ENCODE measurements at regions not wholly inside any gene's neighbourhood (a gene's known extent, or its start where the extent isn't known, plus 50 kb on each side); places are given as distances from the start of the nearest gene placed in this dataset.
"Not testable (repeated sequence)": the region's sequence is repeated elsewhere in the genome, so short reads cannot be mapped to it uniquely, and the experiment has no call there.

DNA sequence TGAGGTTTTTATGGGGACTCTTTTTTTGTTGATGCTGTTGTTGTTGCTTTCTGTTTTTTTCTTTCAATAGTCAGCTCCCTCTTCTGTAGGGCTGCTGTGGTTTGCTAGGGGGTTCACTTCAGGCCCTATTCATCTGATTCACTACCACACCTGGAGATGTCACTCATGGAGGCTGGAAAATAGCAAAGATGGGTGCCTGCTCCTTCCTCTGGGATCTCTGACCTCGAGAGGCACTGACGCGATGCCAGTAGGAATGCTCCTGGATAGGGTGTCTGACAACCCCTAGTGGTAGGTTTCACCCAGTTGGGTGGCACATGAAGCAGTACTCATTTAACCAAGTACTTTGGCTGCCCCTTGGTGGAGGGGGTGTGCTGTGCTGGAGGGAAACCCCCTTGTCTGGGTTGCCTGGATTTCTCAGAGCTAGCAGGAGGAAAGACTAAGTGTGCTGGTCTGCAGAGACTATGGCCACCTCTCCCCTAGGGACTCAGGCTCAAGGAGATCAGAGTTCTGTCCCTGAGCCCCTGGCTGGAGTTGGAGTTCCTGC, 745.5 kb downstream of the TMTC2 start:
- no peak for FAIRE-seq

DNA sequence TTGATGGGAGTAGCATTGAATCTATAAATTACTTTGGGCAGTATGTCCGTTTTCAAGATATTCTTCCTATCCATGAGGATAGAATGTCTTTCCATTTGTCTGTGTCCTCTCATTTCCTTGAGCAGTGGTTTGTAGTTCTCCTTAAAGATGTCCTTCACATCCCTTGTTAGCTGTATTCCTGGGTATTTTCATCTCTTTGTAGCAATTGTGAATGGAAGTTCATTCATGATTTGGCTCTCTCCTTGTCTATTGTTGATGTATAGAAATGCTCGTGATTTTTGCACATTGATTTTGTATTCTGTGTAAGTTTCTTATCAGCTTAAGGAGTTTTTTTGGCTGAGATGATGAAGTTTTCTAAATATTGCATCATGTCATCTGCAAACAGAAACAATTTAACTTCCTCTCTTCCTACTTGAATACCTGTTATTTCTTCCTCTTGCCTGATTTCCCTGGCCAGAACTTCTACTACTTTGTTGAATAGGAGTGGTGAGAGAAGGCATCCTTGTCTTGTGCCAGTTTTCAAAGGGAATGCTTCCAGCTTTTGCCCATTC, 741.0 kb downstream of the TMTC2 start:
- not testable (repeated sequence) for FAIRE-seq

DNA sequence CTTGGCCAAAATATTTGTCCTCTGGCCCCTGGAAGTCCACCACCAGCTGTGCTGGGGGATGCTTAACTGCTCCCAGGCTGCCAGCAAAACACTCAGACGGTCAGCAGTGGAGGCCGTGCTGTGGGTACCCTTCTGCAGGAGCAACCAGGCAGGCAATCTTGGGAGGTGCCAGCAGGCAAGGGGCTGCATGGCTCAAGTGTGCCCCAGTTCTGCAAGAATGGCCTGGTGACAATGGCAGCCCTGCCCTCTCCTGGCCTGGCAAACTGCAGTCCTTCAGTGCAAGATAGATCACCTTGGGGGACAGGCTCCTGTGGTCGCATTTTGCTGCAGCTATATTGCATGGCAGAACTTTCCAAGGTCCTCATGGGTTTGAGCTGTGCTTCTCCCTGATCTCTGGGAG, 728.3 kb downstream of the TMTC2 start:
- no peak for FAIRE-seq

DNA sequence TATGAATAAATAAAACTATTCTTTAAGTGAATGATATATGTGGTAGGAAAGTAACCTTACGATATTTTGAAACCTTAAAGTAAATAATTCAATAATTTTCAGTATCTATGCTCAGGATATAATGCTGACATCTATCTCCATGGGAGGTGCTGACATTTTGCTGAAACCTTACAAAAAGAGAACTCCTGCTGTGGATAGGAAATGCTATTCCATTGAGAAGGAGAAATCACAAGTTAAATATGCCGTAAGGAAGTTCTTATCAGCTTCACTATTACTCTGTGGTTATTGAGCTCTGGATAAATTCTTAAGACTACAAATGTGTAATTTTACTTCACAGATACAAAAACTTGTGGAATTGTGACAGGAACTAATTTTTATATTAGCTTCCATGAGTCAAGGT, 722.1 kb downstream of the TMTC2 start:
- no peak for FAIRE-seq

DNA sequence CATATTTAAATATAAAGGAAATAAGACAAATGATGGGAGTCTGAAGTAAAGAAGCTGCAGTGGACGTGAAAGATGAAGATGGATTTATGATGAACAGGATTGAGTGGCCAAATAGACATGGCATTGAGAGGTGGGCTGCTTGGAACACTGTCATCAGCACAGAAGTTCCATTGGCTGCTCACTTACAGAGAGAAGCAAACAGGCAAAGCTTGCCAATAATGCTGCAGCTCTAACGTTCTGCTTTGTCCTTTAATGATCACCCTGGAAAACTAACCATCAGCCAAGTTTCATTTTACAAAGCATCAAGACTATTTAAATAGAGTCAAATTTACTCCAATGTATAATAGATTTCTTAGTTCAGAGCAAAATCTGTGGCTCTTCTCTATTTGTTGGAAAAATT, 721.4 kb downstream of the TMTC2 start:
- no peak for FAIRE-seq

DNA sequence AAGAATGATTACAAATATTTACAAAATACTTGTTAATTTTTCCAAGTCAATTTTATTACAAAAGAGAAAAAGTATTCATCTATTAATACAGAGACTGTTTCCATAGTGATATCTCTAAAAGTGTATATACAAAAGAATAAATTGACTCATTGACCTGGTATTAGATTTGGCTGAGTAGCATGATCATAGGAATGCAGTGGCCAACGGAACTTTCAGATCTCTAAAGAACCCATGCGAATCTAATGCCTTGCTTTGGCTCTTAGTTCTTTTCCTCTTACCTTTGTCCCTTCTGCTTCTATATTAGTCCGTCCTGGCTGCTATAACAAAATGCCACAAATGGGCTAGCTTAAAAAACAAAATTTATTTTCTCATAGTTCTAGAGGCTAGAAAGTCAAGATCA, 717.8 kb downstream of the TMTC2 start:
- no peak for FAIRE-seq

DNA sequence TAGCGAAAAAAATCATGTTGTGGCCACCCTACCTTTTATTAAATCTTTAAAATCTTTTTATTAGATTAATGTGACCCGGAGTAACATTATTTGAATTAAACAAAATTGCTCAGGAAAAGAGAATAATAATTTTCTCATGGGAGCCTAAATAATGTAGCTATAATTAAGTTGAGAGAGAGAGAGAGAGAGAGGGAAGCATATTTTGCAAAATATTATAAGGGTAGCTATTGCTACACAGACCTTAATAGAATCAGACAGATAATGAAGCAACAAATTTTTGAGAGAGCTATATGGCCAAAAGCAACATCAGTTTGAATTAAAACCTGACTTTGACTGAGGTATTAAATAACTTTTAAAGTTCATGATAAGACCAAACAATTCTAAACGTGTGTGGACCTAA, 703.5 kb downstream of the TMTC2 start:
- no peak for FAIRE-seq

DNA sequence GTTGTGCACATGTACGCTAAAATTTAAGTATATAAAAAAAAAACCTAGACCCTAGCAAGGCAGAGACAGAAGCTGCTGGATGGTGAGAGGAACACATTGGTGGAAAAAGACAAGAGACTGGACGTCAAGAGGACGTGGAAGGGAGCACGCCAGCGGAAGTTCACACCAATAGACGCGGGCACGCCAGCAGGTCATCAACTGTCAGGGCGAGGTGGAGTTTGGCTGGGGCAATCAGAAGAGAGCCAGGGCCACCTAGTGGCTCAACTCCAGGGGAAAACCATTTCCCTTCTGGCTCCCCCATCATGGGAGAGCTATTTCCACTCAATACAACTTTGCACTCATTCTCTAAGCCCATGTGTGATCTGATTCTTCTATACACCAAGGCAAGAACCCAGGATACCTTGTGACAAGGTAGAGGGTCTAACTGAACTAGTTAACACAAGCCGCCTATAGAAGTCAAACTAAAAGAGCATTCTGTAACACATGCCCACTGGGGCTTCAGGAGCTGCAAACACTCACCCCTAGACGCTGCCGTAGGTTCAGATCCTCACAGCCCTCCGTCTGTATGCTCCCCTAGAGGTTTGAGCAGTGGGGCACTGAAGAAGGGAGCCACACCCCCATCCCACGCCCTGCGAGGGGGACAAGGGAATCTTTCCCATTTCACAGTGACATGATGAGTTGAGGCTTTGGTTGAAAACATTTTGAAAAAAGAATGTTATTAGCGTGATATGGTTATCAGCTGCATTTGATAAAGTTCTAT, 702.7 kb downstream of the TMTC2 start:
- FAIRE-seq = no peak

DNA sequence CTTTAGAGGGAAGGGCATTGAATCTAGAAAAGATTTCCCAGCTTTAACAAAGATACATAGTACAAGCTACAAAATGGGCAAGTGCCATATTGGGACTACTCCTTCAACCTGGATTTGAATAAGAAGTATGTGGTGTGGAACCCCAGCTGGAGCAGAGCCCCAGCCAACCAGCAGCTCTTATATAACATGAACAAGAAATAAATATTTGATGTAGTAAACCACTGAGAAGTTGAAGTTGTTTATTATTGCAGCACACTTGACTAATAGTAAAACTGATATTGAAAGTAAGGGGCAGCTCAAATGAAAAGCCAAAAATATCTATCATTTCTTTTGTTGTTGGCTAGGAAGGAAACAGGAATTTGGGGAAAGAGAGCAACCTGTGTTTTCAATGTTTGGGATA, 701.8 kb downstream of the TMTC2 start:
- no peak for FAIRE-seq

DNA sequence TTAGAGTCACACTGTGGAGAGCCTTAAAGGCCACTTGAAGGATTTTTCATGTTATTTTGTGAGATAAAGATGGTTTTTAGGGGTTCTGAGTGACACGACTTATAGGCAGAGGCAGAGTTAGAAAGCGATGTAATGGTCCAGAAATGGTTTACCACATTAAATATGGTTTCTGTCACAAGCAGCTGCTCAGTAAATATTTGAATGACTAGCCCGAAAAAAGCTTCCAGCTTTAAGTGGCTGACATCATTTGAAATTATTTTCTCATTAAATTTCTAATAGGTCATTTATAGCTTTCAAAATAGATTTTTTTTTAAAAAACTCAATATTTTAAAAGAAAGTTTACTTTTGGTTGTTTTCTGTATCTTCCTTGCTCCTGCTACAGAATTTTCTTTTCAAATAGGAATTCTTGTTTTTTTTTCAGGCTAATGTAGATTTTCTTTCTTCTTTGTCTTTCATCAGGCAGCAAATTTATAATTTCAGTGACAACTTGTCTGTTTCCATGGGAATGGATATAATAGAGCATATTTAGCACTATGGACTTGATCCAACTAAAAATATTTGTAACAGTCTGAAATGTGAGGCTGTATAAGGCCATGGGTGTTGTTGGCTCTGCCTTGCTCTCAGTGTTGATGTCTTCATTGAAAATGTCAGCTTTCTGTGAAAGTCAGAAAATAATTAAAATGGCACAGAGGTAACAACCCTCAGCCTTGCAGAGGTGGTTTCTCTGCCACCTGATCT, 700.0 kb downstream of the TMTC2 start:
- FAIRE-seq = no peak

DNA sequence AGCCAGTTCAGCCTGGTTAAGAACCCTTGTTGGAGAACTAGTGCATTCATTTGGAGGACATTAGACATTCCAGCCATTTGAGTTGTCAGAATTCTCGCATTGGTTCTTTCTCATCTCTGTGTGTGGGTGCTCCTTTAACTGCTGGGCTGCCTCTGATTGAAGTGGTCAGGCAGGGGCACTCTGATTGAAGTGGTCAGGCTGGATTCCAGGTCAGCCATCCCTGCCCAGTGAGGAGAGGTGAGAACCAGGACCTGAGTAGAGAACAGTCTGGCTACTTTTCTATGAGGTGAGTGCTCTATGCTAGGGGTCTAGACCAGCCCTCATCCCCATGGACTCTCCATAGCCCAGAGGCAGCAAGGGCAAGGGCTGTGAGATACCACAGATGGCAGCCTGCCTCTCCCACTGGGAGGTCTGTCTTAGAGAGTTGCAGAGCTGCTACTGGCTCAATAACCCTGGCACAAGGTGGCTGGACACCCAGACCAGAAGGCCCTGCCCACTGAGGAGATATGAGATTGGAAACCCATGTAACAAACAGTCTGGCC, 691.6 kb downstream of the TMTC2 start:
- FAIRE-seq = no peak

DNA sequence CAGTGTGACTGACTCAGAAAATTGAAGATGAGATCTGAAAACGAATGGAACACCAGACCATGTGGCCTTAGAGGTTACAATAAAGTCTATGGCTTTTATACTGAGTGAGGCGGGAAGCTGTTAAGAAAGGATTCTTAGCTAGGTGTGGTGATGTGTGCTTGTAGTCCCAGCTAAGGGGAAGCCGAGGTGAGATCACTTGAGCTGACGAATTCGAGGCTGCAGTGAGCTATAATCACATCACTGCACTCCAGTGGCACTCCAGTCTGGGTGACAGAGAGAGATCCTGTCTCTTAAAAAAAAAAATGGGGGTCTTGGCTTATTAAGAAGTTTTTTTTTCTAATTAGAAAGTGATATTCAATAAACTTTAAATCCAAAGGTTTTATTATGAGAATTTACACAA, 678.6 kb downstream of the TMTC2 start:
- no peak for FAIRE-seq

DNA sequence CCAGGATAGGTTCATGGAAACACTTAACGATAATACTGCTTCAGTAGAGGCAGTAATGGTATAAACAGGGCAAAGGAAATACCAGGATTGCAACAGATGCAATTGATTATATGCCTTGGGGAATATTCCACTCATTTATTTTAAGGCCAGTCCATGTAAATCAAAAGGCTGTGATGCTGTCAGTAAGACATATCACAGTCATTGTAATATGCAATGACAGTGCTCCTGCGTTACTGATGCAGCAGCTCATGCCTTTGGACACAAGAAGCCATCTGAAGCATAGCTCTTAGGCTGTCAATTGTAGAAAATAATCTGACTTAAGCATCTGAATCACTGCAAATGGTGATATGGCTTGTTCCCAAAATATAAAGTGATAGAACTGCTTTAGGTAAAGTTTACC, 674.8 kb downstream of the TMTC2 start:
- FAIRE-seq = no peak

DNA sequence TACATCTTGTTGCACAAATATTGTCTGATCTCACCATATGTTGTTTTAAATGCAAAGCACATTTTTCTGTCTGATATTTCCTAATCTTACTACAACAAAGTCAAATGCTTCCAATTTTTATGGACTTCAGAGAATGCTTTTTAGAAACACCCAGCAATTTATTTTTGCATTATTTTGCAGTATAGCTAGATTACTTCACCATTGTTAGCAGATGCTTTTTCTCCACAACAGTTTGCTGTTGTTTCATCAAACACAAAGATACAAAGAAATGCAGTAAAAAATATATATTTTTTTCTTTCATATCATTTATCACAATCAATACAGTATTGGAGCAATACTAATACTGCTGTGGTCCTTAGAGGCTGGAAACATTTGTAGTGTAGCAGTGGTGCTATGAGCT, 674.4 kb downstream of the TMTC2 start:
- no peak for FAIRE-seq

DNA sequence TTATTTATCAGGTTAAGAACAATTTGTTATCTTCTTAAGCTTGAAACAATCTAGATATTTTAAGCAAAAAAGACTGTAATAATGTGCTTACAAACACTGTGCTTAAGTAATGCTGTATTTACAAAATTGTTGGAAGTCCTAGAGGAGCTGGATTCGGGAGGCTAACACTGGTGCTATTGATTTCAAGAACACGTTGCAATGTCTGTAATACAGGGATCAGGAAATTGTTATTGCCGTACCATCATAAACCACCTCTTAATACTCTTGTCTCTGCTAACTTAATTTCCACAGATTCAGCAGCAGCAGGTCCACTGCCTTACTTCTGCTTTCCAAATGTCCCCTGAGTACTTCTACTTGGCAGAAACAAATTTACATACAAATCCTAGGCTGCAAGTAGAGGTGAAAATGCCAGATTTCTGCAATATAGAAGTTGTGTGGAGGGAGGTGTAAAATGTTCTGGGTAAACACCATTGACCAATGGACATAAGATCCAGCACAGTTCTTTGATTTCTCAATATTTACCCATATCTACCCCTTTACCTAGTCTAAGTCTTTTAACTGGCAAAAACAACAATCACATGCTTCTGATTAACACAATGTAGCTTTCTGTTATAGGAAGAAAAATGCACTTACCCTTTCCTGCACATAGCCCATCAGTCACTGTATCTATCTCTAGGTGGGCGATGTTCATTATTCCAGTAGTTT, 663.4 kb downstream of the TMTC2 start:
- FAIRE-seq = no peak

DNA sequence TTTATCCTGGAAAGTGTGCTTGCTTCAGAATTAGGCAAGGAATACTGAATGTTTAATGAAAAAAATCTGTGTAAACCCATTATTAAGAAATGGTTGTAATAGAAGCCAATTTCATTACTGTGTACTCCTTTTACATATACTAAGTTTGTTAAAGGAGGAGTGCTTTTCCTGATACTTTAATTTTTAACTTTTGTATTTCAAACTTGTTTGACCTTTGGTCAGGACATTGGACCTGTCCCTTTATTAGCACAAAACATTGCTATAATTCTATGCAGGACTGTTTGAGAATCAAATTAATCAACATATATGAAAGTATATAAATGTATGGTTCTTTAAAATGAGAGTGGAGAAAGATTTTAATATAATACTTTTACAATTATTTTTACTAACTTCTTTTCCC, 659.6 kb downstream of the TMTC2 start:
- FAIRE-seq = no peak

DNA sequence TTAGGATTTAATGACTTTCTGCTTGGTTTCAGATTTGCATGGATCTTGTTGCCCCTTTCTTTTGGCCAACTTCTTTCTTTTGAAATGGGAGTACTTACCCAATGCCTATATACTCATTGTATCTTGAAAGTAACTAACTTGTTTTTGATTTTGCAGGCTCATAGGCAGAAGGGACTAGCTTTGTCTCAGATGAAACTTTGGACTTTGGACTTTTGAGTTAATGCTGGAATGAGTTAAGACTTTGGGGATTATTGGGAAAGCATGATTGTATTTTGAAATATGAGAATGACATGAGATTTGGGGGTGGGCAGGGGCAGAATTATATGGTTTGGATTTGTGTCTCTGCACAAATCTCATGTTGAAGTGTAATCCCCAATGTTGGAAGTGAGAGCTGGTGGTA, 657.1 kb downstream of the TMTC2 start:
- no peak for FAIRE-seq

DNA sequence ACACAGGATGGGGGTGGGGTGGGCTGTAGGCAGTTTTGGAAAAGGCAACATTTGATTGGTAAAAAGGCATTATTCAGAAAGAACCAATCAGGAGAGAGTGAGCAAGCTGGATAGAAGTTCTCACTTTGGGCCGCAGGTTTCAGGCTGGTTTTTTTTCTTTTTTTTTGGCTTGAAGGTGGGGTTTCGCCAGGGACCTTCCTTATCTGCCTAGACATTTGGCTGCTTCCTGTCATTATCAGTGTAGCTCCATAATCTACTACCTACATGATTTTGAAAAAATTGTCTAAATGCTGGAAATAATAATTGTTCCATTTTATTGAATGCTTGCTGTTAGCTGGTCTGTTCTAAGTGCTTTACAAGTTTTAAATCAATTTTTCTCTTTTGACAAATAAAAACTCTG, 649.0 kb downstream of the TMTC2 start:
- no peak for FAIRE-seq

DNA sequence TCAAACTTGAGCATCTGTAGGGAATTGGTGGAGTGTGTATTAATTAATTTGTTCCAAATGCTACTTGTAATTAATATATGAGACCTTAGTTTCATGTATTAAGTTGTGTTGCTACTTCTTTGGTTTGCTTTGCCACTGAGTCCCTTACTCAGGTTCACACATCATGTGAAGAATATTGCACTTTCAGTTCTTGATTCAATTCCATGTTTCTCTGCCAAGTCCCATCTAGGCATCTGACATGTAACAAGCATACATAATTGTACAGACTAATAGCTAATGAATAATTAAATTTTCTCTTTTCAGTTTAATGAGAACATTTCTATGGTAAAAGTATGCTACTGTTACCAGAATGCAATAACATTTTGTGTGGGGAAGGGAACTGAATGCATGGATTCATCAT, 640.0 kb downstream of the TMTC2 start:
- no peak for FAIRE-seq

DNA sequence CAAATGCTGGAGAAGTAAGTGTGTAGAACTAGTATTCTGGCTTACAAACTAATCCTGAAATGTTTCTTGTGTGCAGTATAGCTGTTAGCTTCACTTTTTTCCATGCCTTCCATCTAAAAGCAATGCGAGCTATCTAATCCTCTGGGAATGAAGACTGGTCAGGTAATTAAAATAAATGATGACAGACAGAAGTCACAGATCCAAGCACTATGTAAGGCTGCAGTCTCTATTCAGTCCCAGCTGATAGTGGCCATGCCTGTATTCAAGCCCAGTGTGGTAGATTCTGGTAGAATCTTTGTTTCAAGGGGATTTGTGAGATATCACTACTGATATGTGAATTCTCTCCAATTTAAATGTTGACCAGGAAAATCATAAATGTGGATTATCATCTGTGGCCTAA, 637.2 kb downstream of the TMTC2 start:
- FAIRE-seq = no peak

DNA sequence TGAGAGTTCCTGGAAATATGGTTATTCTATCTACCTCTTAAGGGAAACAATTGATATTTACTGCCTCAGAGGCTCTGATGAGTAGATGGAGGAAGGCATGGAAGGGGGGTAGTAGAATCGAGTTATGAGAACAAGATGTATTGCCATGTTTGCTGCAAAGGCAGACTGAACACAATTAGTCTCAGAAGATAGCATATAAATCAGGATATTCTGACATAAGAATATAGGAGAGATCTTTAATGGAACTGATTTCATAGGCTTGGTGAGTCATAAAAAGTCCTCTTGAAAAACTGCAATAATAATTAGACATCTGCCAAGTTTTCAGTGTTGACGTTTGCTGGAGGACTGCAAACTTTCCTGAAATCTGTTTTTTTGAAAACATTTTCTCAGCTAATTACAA, 636.1 kb downstream of the TMTC2 start:
- no peak for FAIRE-seq

DNA sequence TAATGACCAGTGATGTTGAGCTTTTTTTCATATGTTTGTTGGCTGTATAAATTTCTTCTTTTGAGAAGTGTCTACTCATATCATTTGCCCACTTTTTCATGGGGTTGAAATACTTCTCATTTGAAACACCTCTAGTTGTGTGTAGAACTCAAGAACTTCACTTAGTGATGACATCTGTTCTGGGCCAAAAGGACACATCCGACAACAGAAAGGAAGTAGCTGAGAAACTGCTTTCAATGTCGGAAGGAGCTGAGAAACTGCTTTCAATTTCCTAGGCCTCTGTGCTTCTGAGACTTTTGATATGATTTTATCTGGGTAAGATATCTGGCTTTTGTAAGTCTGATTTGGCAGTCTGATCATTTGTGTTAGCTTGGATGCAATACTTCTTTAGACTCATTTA, 635.3 kb downstream of the TMTC2 start:
- no peak for FAIRE-seq

DNA sequence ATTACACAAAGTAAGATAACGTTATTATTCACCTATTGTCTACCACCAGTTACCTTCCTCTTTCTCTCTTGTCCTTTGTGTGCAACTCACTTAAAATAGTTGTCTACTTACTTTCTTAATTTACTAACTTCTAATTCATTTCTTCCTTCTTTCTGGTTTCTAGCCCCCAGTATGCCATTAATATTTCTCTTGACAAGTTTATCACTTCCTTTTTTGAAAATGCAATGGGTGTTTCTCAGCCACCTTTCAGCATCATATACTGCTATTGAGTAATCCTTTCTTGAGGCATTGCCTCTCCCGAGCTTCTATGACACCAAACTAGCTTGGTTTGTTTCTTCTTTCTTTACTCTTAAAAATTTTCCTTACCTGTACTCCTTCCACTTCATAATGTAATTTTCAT, 633.6 kb downstream of the TMTC2 start:
- no peak for FAIRE-seq

All from colon (tissue), 2 donors.